A549 (cell line): ENCODE measurements at regions not wholly inside any gene's neighbourhood (a gene's known extent, or its start where the extent isn't known, plus 50 kb on each side); places are given as distances from the start of the nearest gene placed in this dataset.

Source experiments
- ATAC-seq, 2 experiments: fragments of 200-7000 bp in 1 of 2; fragments of >200 bp in 1 of 2; cut with Nextera tagmentation in 1 of 2; cut with Tn5 transposase in 1 of 2; 3 replicates each; pipeline versions ENCODE4 v1.8.0 to v1.9.1; 2018 to 2020; ENCODE audit warnings: mild to moderate bottlenecking in 1 of 2, moderate library complexity in 1 of 2
- CTCF ChIA-PET: fragments of 300-600 bp; sonication (Branson Sonifier 250); formaldehyde crosslinking; extraction: SDS; loops from one replicate; lab custom pipeline; 2021; ENCODE audit warnings: antibody characterized with exemption, inconsistent platforms; lab: Yijun Ruan, JAX
- POLR2A ChIA-PET: fragments of 350-600 bp; formaldehyde crosslinking; extraction: SDS; loops from one replicate; lab custom pipeline; 2021; ENCODE audit warnings: antibody characterized with exemption, inconsistent platforms; lab: Yijun Ruan, JAX
- DNase-seq, 2 experiments: peaks; one replicate each; pipeline versions ENCODE4 v3.0.0 to v3.0.0-alpha.2; 2011 to 2016; ENCODE audit warnings: low read depth in 1 of 2, low spot score in 1 of 2
- FAIRE-seq: peaks from 2 replicates; lab custom pipeline; 2011; peaks lifted over from hg19 to GRCh38; lab: Jason Lieb, UNC
- H3K27ac ChIP-seq, 2 experiments: fragments of >200 bp; sonication (Bioruptor Twin); formaldehyde crosslinking; 3 replicates each; pipeline ENCODE4 v1.5.1; 2016 to 2017
- H3K4me1 ChIP-seq: fragments of >200 bp; sonication (Bioruptor Twin); formaldehyde crosslinking; 3 replicates; pipeline ENCODE4 v1.6.1; 2016
- H3K4me2 ChIP-seq: fragments of >200 bp; sonication (Bioruptor Twin); formaldehyde crosslinking; 3 replicates; pipeline ENCODE4 v1.6.1; 2016
- H3K4me3 ChIP-seq: fragments of >200 bp; sonication (Bioruptor Twin); formaldehyde crosslinking; 3 replicates; pipeline ENCODE4 v1.5.1; 2016
- H3K9me3 ChIP-seq: fragments of >200 bp; sonication (Bioruptor Twin); formaldehyde crosslinking; 3 replicates; pipeline ENCODE4 v1.6.1; 2016
- BHLHE40 ChIP-seq: IDR thresholded peaks from 2 replicates; pipeline ENCODE4 v1.6.1; 2012; ENCODE audit warnings: low read depth, low read length, inconsistent platforms
- CTCF ChIP-seq: fragments of >200 bp; sonication (Bioruptor Twin); formaldehyde crosslinking; IDR thresholded peaks from 3 replicates; pipeline ENCODE4 v1.5.1; 2016
- ELK1 ChIP-seq: fragments of 150-350 bp; IDR thresholded peaks from 2 replicates; pipeline ENCODE4 v1.6.1; 2014; ENCODE audit warnings: low read depth, mild to moderate bottlenecking, low read length
- FOXS1 ChIP-seq: fragments of 250-450 bp; sonication (Bioruptor Pico); IDR thresholded peaks from 2 replicates; pipeline ENCODE4 v1.5.0; 2020; ENCODE audit warnings: mild to moderate bottlenecking, moderate library complexity
- HDAC2 ChIP-seq: fragments of 200-600 bp; sonication (generic); IDR thresholded peaks from 2 replicates; pipeline ENCODE4 v1.6.1; 2016
- HES2 ChIP-seq: fragments of >200 bp; sonication (Bioruptor Twin); formaldehyde crosslinking; IDR thresholded peaks from 2 replicates; pipeline ENCODE4 v1.6.1; 2016
- HMGXB4 ChIP-seq: fragments of 250-450 bp; sonication (Bioruptor Pico); IDR thresholded peaks from 2 replicates; pipeline ENCODE4 v1.5.0; 2021; ENCODE audit warnings: mild to moderate bottlenecking, moderate library complexity, borderline replicate concordance
- HOXA7 ChIP-seq: fragments of 250-450 bp; sonication (Bioruptor Pico); IDR thresholded peaks from 2 replicates; pipeline ENCODE4 v1.5.0; 2020; ENCODE audit warnings: mild to moderate bottlenecking, moderate library complexity
- HOXB5 ChIP-seq: fragments of 250-450 bp; sonication (Bioruptor Pico); IDR thresholded peaks from 2 replicates; pipeline ENCODE4 v1.5.0; 2020; ENCODE audit warnings: mild to moderate bottlenecking, moderate library complexity
- KDM1A ChIP-seq: fragments of 200-600 bp; sonication (generic); IDR thresholded peaks from 2 replicates; pipeline ENCODE4 v1.6.1; 2016; ENCODE audit warnings: low read depth, mild to moderate bottlenecking
- MAFK ChIP-seq: fragments of 450-650 bp; IDR thresholded peaks from 2 replicates; pipeline ENCODE4 v1.6.1; 2014; ENCODE audit not compliant: partially characterized antibody
- NFE2L2 ChIP-seq: fragments of 150-350 bp; conservative IDR thresholded peaks from 2 replicates; pipeline ENCODE4 v1.6.1; 2014; ENCODE audit warnings: low read length
- PHF8 ChIP-seq: fragments of 200-600 bp; sonication (generic); IDR thresholded peaks from 2 replicates; pipeline ENCODE4 v1.6.1; 2016; ENCODE audit warnings: low read depth, mild to moderate bottlenecking, antibody characterized with exemption, moderate library complexity, borderline replicate concordance
- POLR2A ChIP-seq: IDR thresholded peaks from 2 replicates; pipeline ENCODE4 v1.6.1; 2012; ENCODE audit warnings: mild to moderate bottlenecking, low read length
- RFX5 ChIP-seq: fragments of 450-650 bp; IDR thresholded peaks from 2 replicates; pipeline ENCODE4 v1.7.1; 2014; ENCODE audit warnings: antibody characterized with exemption, mild to moderate bottlenecking, moderate library complexity
- ZFP36 ChIP-seq: fragments of 450-650 bp; IDR thresholded peaks from 2 replicates; pipeline ENCODE4 v1.6.1; 2014; ENCODE audit warnings: borderline replicate concordance; ENCODE audit not compliant: partially characterized antibody
- WGBS: methylation state at CpG from one replicate; pipeline ENCODE4 v1.1.6; 2017; ENCODE audit errors: missing lambda C conversion rate; 5-methylcytosine and 5-hydroxymethylcytosine counted together
- TF ChIP-seq, protein P1 (sequence below): fragments of 450-650 bp; IDR thresholded peaks from 2 replicates; pipeline ENCODE4 v1.6.1; 2014; ENCODE audit warnings: antibody characterized with exemption
- TF ChIP-seq, protein P2 (sequence below): IDR thresholded peaks from 2 replicates; pipeline ENCODE4 v1.6.1; 2012

- no peak for TF ChIP-seq HMGXB4 (CRISPR knock-in tag)
- TF ChIP-seq BHLHE40: no peak
- TF ChIP-seq HES2: no peak
- no peak for TF ChIP-seq RFX5
- DNase-seq: no peak
- H3K27ac ChIP-seq: no peak overlapping the region
- no peak overlapping the region; the same call in 2 of the 3 replicates for H3K4me2 ChIP-seq
- ATAC-seq: no peak
- peaks cover 4% of the 10 kb centered on the region; the same call in 1 of the 3 replicates for H3K4me1 ChIP-seq
- POLR2A ChIA-PET: no interaction called here
- CTCF ChIA-PET: no interaction called here
- 71% methylated on average over 11 of the region's 11 CpGs for WGBS
- no peaks in the 10 kb centered on the region for H3K9me3 ChIP-seq
- FAIRE-seq: no peak
- H3K4me3 ChIP-seq: no peak overlapping the region
These were observed 112.4 kb upstream of the BNC2 start for GRCh38 chr9:16982780-16983310.

GRCh38 chr9:16976427-16976826 is 106.0 kb upstream of the BNC2 start:
- POLR2A ChIA-PET: no interaction called here
- CTCF ChIA-PET: no interaction called here
- WGBS: 49% methylated on average over 4 of the region's 4 CpGs

DNA sequence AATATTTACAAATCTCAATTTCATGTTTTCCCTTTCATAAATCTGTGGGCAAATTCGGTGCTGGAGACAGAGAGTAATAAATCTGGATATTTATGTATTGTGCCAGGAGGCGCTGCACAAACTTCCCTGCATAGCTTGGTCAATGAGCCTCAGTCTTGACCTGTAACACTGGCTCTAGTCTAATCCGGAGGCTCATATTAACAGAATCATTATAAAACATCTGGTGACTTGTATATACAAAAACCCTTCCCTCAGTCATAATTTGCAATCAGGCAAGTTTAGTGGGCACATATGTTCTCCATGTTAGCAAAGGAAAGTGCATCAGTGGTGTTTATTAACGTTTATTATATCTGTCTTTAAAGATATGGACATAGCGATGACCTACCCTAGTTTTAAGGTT is 104.0 kb upstream of the BNC2 start:
- H3K27ac ChIP-seq: no peak overlapping the region
- CTCF ChIA-PET: no interaction called here
- H3K4me1 ChIP-seq: no peaks in the 10 kb centered on the region
- TF ChIP-seq PHF8: no peak
- no peak for TF ChIP-seq HDAC2
- no peak for TF ChIP-seq HOXB5
- TF ChIP-seq NFE2L2: no peak
- no peak for TF ChIP-seq HOXA7
- TF ChIP-seq, protein P1, sequence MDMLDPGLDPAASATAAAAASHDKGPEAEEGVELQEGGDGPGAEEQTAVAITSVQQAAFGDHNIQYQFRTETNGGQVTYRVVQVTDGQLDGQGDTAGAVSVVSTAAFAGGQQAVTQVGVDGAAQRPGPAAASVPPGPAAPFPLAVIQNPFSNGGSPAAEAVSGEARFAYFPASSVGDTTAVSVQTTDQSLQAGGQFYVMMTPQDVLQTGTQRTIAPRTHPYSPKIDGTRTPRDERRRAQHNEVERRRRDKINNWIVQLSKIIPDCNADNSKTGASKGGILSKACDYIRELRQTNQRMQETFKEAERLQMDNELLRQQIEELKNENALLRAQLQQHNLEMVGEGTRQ: no peak
- TF ChIP-seq ZFP36: no peak
- TF ChIP-seq ELK1: no peak
- TF ChIP-seq, protein P2, sequence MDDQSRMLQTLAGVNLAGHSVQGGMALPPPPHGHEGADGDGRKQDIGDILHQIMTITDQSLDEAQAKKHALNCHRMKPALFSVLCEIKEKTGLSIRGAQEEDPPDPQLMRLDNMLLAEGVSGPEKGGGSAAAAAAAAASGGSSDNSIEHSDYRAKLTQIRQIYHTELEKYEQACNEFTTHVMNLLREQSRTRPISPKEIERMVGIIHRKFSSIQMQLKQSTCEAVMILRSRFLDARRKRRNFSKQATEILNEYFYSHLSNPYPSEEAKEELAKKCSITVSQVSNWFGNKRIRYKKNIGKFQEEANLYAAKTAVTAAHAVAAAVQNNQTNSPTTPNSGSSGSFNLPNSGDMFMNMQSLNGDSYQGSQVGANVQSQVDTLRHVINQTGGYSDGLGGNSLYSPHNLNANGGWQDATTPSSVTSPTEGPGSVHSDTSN: no peak
- no peak for TF ChIP-seq FOXS1 (CRISPR knock-in tag)
- TF ChIP-seq POLR2A: no peak
- no peaks in the 10 kb centered on the region for H3K9me3 ChIP-seq
- ATAC-seq: no peak
- no peak overlapping the region for H3K4me2 ChIP-seq
- POLR2A ChIA-PET: no interaction called here
- WGBS: 52% methylated on average over 5 of the region's 5 CpGs
- DNase-seq: no peak
- H3K4me3 ChIP-seq: no peak overlapping the region
- no peak for FAIRE-seq

More at GRCh38 chr9:16976427-16976826, 106.0 kb upstream of the BNC2 start:
- Histone ChIP-seq H3K4me1 (no peaks in the 10 kb centered on the region), H3K27ac (no peak overlapping the region), H3K4me3 (no peak overlapping the region), H3K4me2 (no peak overlapping the region), H3K9me3 (no peaks in the 10 kb centered on the region)
- FAIRE-seq (no peak), ATAC-seq (no peak), DNase-seq (no peak)
- peak; percentile 64 for TF ChIP-seq MAFK
- TF ChIP-seq CTCF: no peak
- no peak for TF ChIP-seq KDM1A
